Liver (tissue), 7 donors: ENCODE measurements at regions not wholly inside any gene's neighbourhood (a gene's known extent, or its start where the extent isn't known, plus 50 kb on each side); places are given as distances from the start of the nearest gene placed in this dataset.
"Not testable (repeated sequence)": the region's sequence is repeated elsewhere in the genome, so short reads cannot be mapped to it uniquely, and the experiment has no call there.

Experiments
- DNase-seq: peaks from one replicate; pipeline ENCODE4 v3.0.0-alpha.2; 2017; ENCODE audit warnings: low spot score
- H3K27ac ChIP-seq, 2 donors: one replicate each; pipeline ENCODE4 v1.7.0; 2013; ENCODE audit warnings: inconsistent platforms in 2 of 2, low read length in 2 of 2, control low read depth in 1 of 2, low read depth in 1 of 2, mild to moderate bottlenecking in 1 of 2
- H3K27me3 ChIP-seq, 4 donors: one replicate each; pipeline versions ENCODE4 v1.6.1 to v1.7.0; 2013; ENCODE audit warnings: low read length in 3 of 4, inconsistent platforms in 1 of 4, mild to moderate bottlenecking in 1 of 4, moderate library complexity in 1 of 4; ENCODE audit not compliant: control insufficient read depth in 4 of 4, insufficient read depth in 4 of 4
- H3K36me3 ChIP-seq, 4 donors: one replicate each; pipeline versions ENCODE4 v1.6.1 to v1.7.0; 2013; ENCODE audit warnings: low read length in 3 of 4, mild to moderate bottlenecking in 3 of 4, low read depth in 1 of 4, moderate library complexity in 1 of 4; ENCODE audit not compliant: control insufficient read depth in 4 of 4, insufficient read depth in 3 of 4
- H3K4me1 ChIP-seq, 4 donors: one replicate each; pipeline versions ENCODE4 v1.6.1 to v1.7.0; 2013; ENCODE audit warnings: low read length in 3 of 4, mild to moderate bottlenecking in 3 of 4, moderate library complexity in 1 of 4; ENCODE audit not compliant: control insufficient read depth in 4 of 4, insufficient read depth in 4 of 4
- H3K4me3 ChIP-seq, 3 donors: one replicate each; pipeline versions ENCODE4 v1.6.1 to v1.7.0; 2013; ENCODE audit warnings: low read length in 3 of 3, control low read depth in 1 of 3, low read depth in 1 of 3, mild to moderate bottlenecking in 1 of 3
- H3K9ac ChIP-seq, 2 donors: one replicate each; pipeline ENCODE4 v1.7.0; 2013; ENCODE audit warnings: low read length in 2 of 2, mild to moderate bottlenecking in 2 of 2, moderate library complexity in 2 of 2, control low read depth in 1 of 2, low read depth in 1 of 2
- H3K9me3 ChIP-seq, 4 donors: one replicate each; pipeline versions ENCODE4 v1.6.1 to v1.7.0; 2013; ENCODE audit warnings: low read length in 3 of 4; ENCODE audit not compliant: control insufficient read depth in 4 of 4
- ATF3 ChIP-seq: IDR thresholded peaks from 2 replicates; pipeline ENCODE4 v1.6.1; 2016; ENCODE audit warnings: antibody characterized with exemption
- EGR1 ChIP-seq, 2 donors: IDR thresholded peaks; 2 replicates each; pipeline ENCODE4 v1.6.1; 2016 to 2018; ENCODE audit warnings: antibody characterized with exemption in 2 of 2, low read depth in 2 of 2
- FOXA1 ChIP-seq: IDR thresholded peaks from 2 replicates; pipeline ENCODE4 v1.6.1; 2016; ENCODE audit warnings: antibody characterized with exemption
- FOXA2 ChIP-seq: IDR thresholded peaks from 2 replicates; pipeline ENCODE4 v1.6.1; 2016; ENCODE audit warnings: antibody characterized with exemption
- GABPA ChIP-seq, 2 donors: IDR thresholded peaks in 1 of 2; conservative IDR thresholded peaks in 1 of 2; 2 replicates each; pipeline ENCODE4 v1.6.1; 2016; ENCODE audit warnings: antibody characterized with exemption in 2 of 2, mild to moderate bottlenecking in 1 of 2, moderate library complexity in 1 of 2
- HNF4A ChIP-seq, 2 donors: conservative IDR thresholded peaks; 2 replicates each; pipeline ENCODE4 v1.6.1; 2016; ENCODE audit warnings: antibody characterized with exemption in 2 of 2, mild to moderate bottlenecking in 2 of 2
- HNF4G ChIP-seq: IDR thresholded peaks from 2 replicates; pipeline ENCODE4 v1.6.1; 2016; ENCODE audit warnings: antibody characterized with exemption
- JUND ChIP-seq, 2 donors: IDR thresholded peaks; 2 replicates each; pipeline ENCODE4 v1.6.1; 2016; ENCODE audit warnings: antibody characterized with exemption in 2 of 2
- MAX ChIP-seq: IDR thresholded peaks from 2 replicates; pipeline ENCODE4 v1.6.1; 2016; ENCODE audit warnings: antibody characterized with exemption
- RAD21 ChIP-seq, 2 donors: IDR thresholded peaks; 2 replicates each; pipeline ENCODE4 v1.6.1; 2016; ENCODE audit warnings: antibody characterized with exemption in 2 of 2, mild to moderate bottlenecking in 2 of 2
- REST ChIP-seq: IDR thresholded peaks from 2 replicates; pipeline ENCODE4 v1.6.1; 2016; ENCODE audit warnings: antibody characterized with exemption, mild to moderate bottlenecking
- RXRA ChIP-seq, 2 donors: IDR thresholded peaks; 2 replicates each; pipeline ENCODE4 v1.6.1; 2017 to 2018; ENCODE audit warnings: antibody characterized with exemption in 2 of 2, mild to moderate bottlenecking in 1 of 2
- SP1 ChIP-seq: IDR thresholded peaks from 2 replicates; pipeline ENCODE4 v1.6.1; 2018; ENCODE audit warnings: antibody characterized with exemption, mild to moderate bottlenecking
- YY1 ChIP-seq: IDR thresholded peaks from 2 replicates; pipeline ENCODE4 v1.6.1; 2016; ENCODE audit warnings: antibody characterized with exemption, mild to moderate bottlenecking
- ZBTB33 ChIP-seq: IDR thresholded peaks from 2 replicates; pipeline ENCODE4 v1.6.1; 2016; ENCODE audit warnings: antibody characterized with exemption
- WGBS: extraction: QIAGEN DNeasy Blood & Tissue Kit; methylation state at CpG from one replicate; pipeline ENCODE4 v1.1.7; 2013; 5-methylcytosine and 5-hydroxymethylcytosine counted together
- donor health status: healthy.
- donor health status: healthy.
- donor health status: healthy.
- donor health status: healthy.

GRCh38 chr1:213357403-213357802 is 306.4 kb downstream of the RPS6KC1 start (continued):
- TF ChIP-seq RXRA (IDR thresholded peaks at IDR 0.05) = no peak
- TF ChIP-seq FOXA2 = no peak
- TF ChIP-seq ATF3 = no peak
- TF ChIP-seq HNF4G = no peak
- no peak for TF ChIP-seq YY1
- no peak for TF ChIP-seq MAX
- no peak for TF ChIP-seq JUND (IDR thresholded peaks at IDR 0.05)

GRCh38 chr1:213358368-213358767 is 307.3 kb downstream of the RPS6KC1 start:
- H3K27me3 ChIP-seq, H3K9me3 ChIP-seq, DNase-seq, H3K36me3 ChIP-seq, H3K9ac ChIP-seq, H3K4me1 ChIP-seq, H3K4me3 ChIP-seq, H3K27ac ChIP-seq: not testable (repeated sequence)
- WGBS = 94% methylated on average over 1 of the region's 1 CpG

GRCh38 chr1:213362598-213362997 is 311.6 kb downstream of the RPS6KC1 start:
- no peak overlapping the region for H3K9ac ChIP-seq
- H3K36me3 ChIP-seq = no peaks in the 10 kb centered on the region
- no peak for TF ChIP-seq HNF4G
- no peak for TF ChIP-seq RAD21 (IDR thresholded peaks at IDR 0.05)
- no peak for TF ChIP-seq HNF4A (conservative IDR thresholded peaks at IDR 0.05)
- TF ChIP-seq FOXA1 = no peak
- DNase-seq = no peak
- H3K4me3 ChIP-seq = no peak overlapping the region
- no peaks in the 10 kb centered on the region for H3K4me1 ChIP-seq
- H3K27ac ChIP-seq = no peak overlapping the region
- WGBS = 99% methylated on average over 1 of the region's 1 CpG
- no peaks in the 10 kb centered on the region for H3K27me3 ChIP-seq
- no peaks in the 10 kb centered on the region for H3K9me3 ChIP-seq

GRCh38 chr1:213366141-213366831 is 315.2 kb downstream of the RPS6KC1 start:
- Histone ChIP-seq H3K9me3 (no peaks in the 10 kb centered on the region), H3K36me3 (no peaks in the 10 kb centered on the region), H3K4me3 (no peak overlapping the region), H3K27me3 (no peaks in the 10 kb centered on the region), H3K4me1 (peaks cover 0 to 20% (median 7%) of the 10 kb centered on the region in 4 donors), H3K9ac (no peak overlapping the region), H3K27ac (no peak overlapping the region)
- TF ChIP-seq SP1 (no peak), EGR1 (IDR thresholded peaks at IDR 0.05; ENCODE audit: low read depth in 2 of 2) (no peak), ZBTB33 (no peak), YY1 (no peak), RXRA (IDR thresholded peaks at IDR 0.05) (no peak), REST (no peak), RAD21 (IDR thresholded peaks at IDR 0.05) (no peak), JUND (IDR thresholded peaks at IDR 0.05) (no peak), GABPA (IDR thresholded peaks at IDR 0.05 in 1 of 2, conservative IDR thresholded peaks at IDR 0.05 in 1 of 2) (no peak), FOXA1 (no peak)
- WGBS = 89% methylated on average over 10 of the region's 10 CpGs
- DNase-seq = no peak
